Activated naive CD4-positive, alpha-beta T cell treated with anti-CD3 and anti-CD28 coated beads, Interleukin-2, amount 10 ng/mL, durations not matched to agents 7 days and 5 days (primary cell): ENCODE measurements at regions not wholly inside any gene's neighbourhood (a gene's known extent, or its start where the extent isn't known, plus 50 kb on each side); places are given as distances from the start of the nearest gene placed in this dataset.
"Not testable (repeated sequence)": the region's sequence is repeated elsewhere in the genome, so short reads cannot be mapped to it uniquely, and the experiment has no call there.

Experiments used
- CTCF ChIA-PET: fragments of 350-600 bp; sonication (Branson Sonifier 250); formaldehyde crosslinking; loops from one replicate; lab custom pipeline; 2021; ENCODE audit warnings: antibody characterized with exemption; lab: Charles Lee
- DNase-seq: peaks from one replicate; pipeline ENCODE4 v3.0.0-alpha.2; 2020
- H3K27ac Mint-ChIP-seq: one replicate; pipeline ENCODE4 v1.8.0; 2021; ENCODE audit warnings: mild to moderate bottlenecking, moderate library complexity, mixed read lengths
- H3K27me3 Mint-ChIP-seq: one replicate; pipeline ENCODE4 v1.8.0; 2021; ENCODE audit warnings: mild to moderate bottlenecking, mixed read lengths
- H3K36me3 Mint-ChIP-seq: one replicate; pipeline ENCODE4 v1.8.0; 2021; ENCODE audit warnings: mixed read lengths
- H3K4me1 Mint-ChIP-seq: one replicate; pipeline ENCODE4 v1.8.0; 2021; ENCODE audit warnings: mixed read lengths
- H3K4me3 Mint-ChIP-seq: one replicate; pipeline ENCODE4 v1.8.0; 2021; ENCODE audit warnings: mild to moderate bottlenecking, moderate library complexity, mixed read lengths
- H3K9me3 Mint-ChIP-seq: one replicate; pipeline ENCODE4 v1.8.0; 2021; ENCODE audit warnings: mixed read lengths

- CTCF ChIA-PET: interaction anchor here (1.4 kb wide), 1 partner anchor 19 kb away, joined by 3 read pairs; no protein-coding TSS in a partner anchor
- not testable (repeated sequence) for H3K36me3 Mint-ChIP-seq
These were observed 236.7 kb upstream of the NFIA start for GRCh38 chr1:60845659-60846058.

GRCh38 chr1:60842304-60842703 lies 240.1 kb upstream of the NFIA start:
- CTCF ChIA-PET: no interaction called here
- H3K36me3 Mint-ChIP-seq: no peaks in the 10 kb centered on the region
- no peak overlapping the region for H3K27ac Mint-ChIP-seq
- no peaks in the 10 kb centered on the region for H3K27me3 Mint-ChIP-seq
- H3K4me1 Mint-ChIP-seq: no peaks in the 10 kb centered on the region
- no peak for DNase-seq
- H3K4me3 Mint-ChIP-seq: no peak overlapping the region
- H3K9me3 Mint-ChIP-seq: no peaks in the 10 kb centered on the region

More at GRCh38 chr1:60845659-60846058, 236.7 kb upstream of the NFIA start:
- H3K27me3 Mint-ChIP-seq, H3K4me1 Mint-ChIP-seq, H3K27ac Mint-ChIP-seq, H3K4me3 Mint-ChIP-seq, DNase-seq, H3K9me3 Mint-ChIP-seq: not testable (repeated sequence)

- no peaks in the 10 kb centered on the region for H3K27me3 Mint-ChIP-seq
- no peak overlapping the region for H3K4me3 Mint-ChIP-seq
- DNase-seq: no peak
- no peaks in the 10 kb centered on the region for H3K4me1 Mint-ChIP-seq
- H3K27ac Mint-ChIP-seq: no peak overlapping the region
- no peaks in the 10 kb centered on the region for H3K36me3 Mint-ChIP-seq
- no peaks in the 10 kb centered on the region for H3K9me3 Mint-ChIP-seq
- CTCF ChIA-PET: no interaction called here
These were observed 241.0 kb upstream of the NFIA start for GRCh38 chr1:60841116-60842046.

- H3K9me3 Mint-ChIP-seq, H3K27me3 Mint-ChIP-seq, CTCF ChIA-PET, H3K36me3 Mint-ChIP-seq, H3K27ac Mint-ChIP-seq, DNase-seq, H3K4me3 Mint-ChIP-seq, H3K4me1 Mint-ChIP-seq: not testable (repeated sequence)
These were observed 241.9 kb upstream of the NFIA start for GRCh38 chr1:60840476-60840875.

- DNase-seq: no peak
- Mint-ChIP-seq H3K4me1 (no peaks in the 10 kb centered on the region), H3K9me3 (no peaks in the 10 kb centered on the region), H3K27ac (no peak overlapping the region), H3K27me3 (peaks cover 5% of the 10 kb centered on the region), H3K36me3 (no peaks in the 10 kb centered on the region), H3K4me3 (no peak overlapping the region)
- CTCF ChIA-PET: no interaction called here
These were observed 246.7 kb upstream of the NFIA start for GRCh38 chr1:60835649-60836048.

GRCh38 chr1:60833173-60833572 lies 249.2 kb upstream of the NFIA start:
- Mint-ChIP-seq H3K4me3 (no peak overlapping the region), H3K4me1 (no peaks in the 10 kb centered on the region), H3K9me3 (no peaks in the 10 kb centered on the region), H3K36me3 (no peaks in the 10 kb centered on the region), H3K27me3 (peaks cover 5% of the 10 kb centered on the region), H3K27ac (no peak overlapping the region)
- CTCF ChIA-PET: no interaction called here
- DNase-seq: no peak

- CTCF ChIA-PET: no interaction called here
- H3K36me3 Mint-ChIP-seq: no peaks in the 10 kb centered on the region
- H3K4me1 Mint-ChIP-seq: no peaks in the 10 kb centered on the region
- no peaks in the 10 kb centered on the region for H3K9me3 Mint-ChIP-seq
- H3K4me3 Mint-ChIP-seq: no peak overlapping the region
- no peak for DNase-seq
- no peak overlapping the region for H3K27ac Mint-ChIP-seq
- peaks cover 5% of the 10 kb centered on the region for H3K27me3 Mint-ChIP-seq
These were observed 250.0 kb upstream of the NFIA start for GRCh38 chr1:60832367-60832766.

- CTCF ChIA-PET: no interaction called here
- H3K4me3 Mint-ChIP-seq: no peak overlapping the region
- H3K9me3 Mint-ChIP-seq: no peaks in the 10 kb centered on the region
- no peaks in the 10 kb centered on the region for H3K36me3 Mint-ChIP-seq
- no peaks in the 10 kb centered on the region for H3K4me1 Mint-ChIP-seq
- H3K27ac Mint-ChIP-seq: no peak overlapping the region
- H3K27me3 Mint-ChIP-seq: peaks cover 5% of the 10 kb centered on the region
- DNase-seq: no peak
These were observed 250.6 kb upstream of the NFIA start for GRCh38 chr1:60831780-60832179.

- H3K27me3 Mint-ChIP-seq: peaks cover 5% of the 10 kb centered on the region
- no peaks in the 10 kb centered on the region for H3K36me3 Mint-ChIP-seq
- H3K4me1 Mint-ChIP-seq: no peaks in the 10 kb centered on the region
- no peak overlapping the region for H3K4me3 Mint-ChIP-seq
- CTCF ChIA-PET: interaction anchor here (0.9 kb wide), 1 partner anchor 19 kb away, joined by 3 read pairs; no protein-coding TSS in a partner anchor
- no peaks in the 10 kb centered on the region for H3K9me3 Mint-ChIP-seq
- H3K27ac Mint-ChIP-seq: no peak overlapping the region
- no peak for DNase-seq
These were observed 253.4 kb upstream of the NFIA start for GRCh38 chr1:60828944-60829343.

GRCh38 chr1:60826320-60827094 lies 255.9 kb upstream of the NFIA start:
- Mint-ChIP-seq H3K9me3 (no peaks in the 10 kb centered on the region), H3K27ac (no peak overlapping the region), H3K4me1 (no peaks in the 10 kb centered on the region), H3K4me3 (no peak overlapping the region), H3K27me3 (no peaks in the 10 kb centered on the region), H3K36me3 (no peaks in the 10 kb centered on the region)
- CTCF ChIA-PET: interaction anchor here (0.7 to 1.3 kb wide), 2 partner anchors 8 to 19 kb away, joined by 3 read pairs; no protein-coding TSS in a partner anchor
- no peak for DNase-seq

- H3K27ac Mint-ChIP-seq: no peak overlapping the region
- no peak overlapping the region for H3K4me3 Mint-ChIP-seq
- DNase-seq: no peak
- H3K9me3 Mint-ChIP-seq: no peaks in the 10 kb centered on the region
- no peaks in the 10 kb centered on the region for H3K36me3 Mint-ChIP-seq
- no peaks in the 10 kb centered on the region for H3K4me1 Mint-ChIP-seq
- CTCF ChIA-PET: interaction anchor here (1.3 kb wide), 1 partner anchor 9 kb away, joined by 3 read pairs; no protein-coding TSS in a partner anchor
- no peaks in the 10 kb centered on the region for H3K27me3 Mint-ChIP-seq
These were observed 256.8 kb upstream of the NFIA start for GRCh38 chr1:60825593-60825992.

- Mint-ChIP-seq H3K4me1 (no peaks in the 10 kb centered on the region), H3K27me3 (no peaks in the 10 kb centered on the region), H3K36me3 (no peaks in the 10 kb centered on the region), H3K4me3 (no peak overlapping the region), H3K9me3 (no peaks in the 10 kb centered on the region), H3K27ac (no peak overlapping the region)
- CTCF ChIA-PET: no interaction called here
- DNase-seq: no peak
These were observed 259.2 kb upstream of the NFIA start for GRCh38 chr1:60823151-60823550.

- Mint-ChIP-seq H3K9me3 (no peaks in the 10 kb centered on the region), H3K4me1 (no peaks in the 10 kb centered on the region), H3K27me3 (no peaks in the 10 kb centered on the region), H3K36me3 (no peaks in the 10 kb centered on the region), H3K4me3 (no peak overlapping the region), H3K27ac (no peak overlapping the region)
- CTCF ChIA-PET: interaction anchor here (0.5 kb wide), 1 partner anchor 931 kb away, joined by 3 read pairs; no protein-coding TSS in a partner anchor
- DNase-seq: no peak
These were observed 260.1 kb upstream of the NFIA start for GRCh38 chr1:60822252-60822651.

- no peak overlapping the region for H3K27ac Mint-ChIP-seq
- H3K4me1 Mint-ChIP-seq: no peaks in the 10 kb centered on the region
- H3K36me3 Mint-ChIP-seq: no peaks in the 10 kb centered on the region
- no peaks in the 10 kb centered on the region for H3K27me3 Mint-ChIP-seq
- CTCF ChIA-PET: no interaction called here
- no peaks in the 10 kb centered on the region for H3K9me3 Mint-ChIP-seq
- no peak for DNase-seq
- H3K4me3 Mint-ChIP-seq: no peak overlapping the region
These were observed 261.2 kb upstream of the NFIA start for GRCh38 chr1:60821156-60821555.
